Fibroblast of lung (primary cell): ENCODE measurements at regions not wholly inside any gene's neighbourhood (a gene's known extent, or its start where the extent isn't known, plus 50 kb on each side); places are given as distances from the start of the nearest gene placed in this dataset.

Experiments
- DNase-seq, 2 donors: peaks; one replicate each; pipeline versions ENCODE4 v3.0.0 to v3.0.0-alpha.2; 2010; ENCODE audit warnings: low read depth in 2 of 2
- H2AFZ ChIP-seq: 2 replicates; pipeline ENCODE4 v1.5.1; 2012; ENCODE audit warnings: low read length, control low read depth, inconsistent platforms
- H3K27ac ChIP-seq: 2 replicates; pipeline ENCODE4 v1.5.1; 2011; ENCODE audit warnings: low read length, control low read depth; ENCODE audit not compliant: insufficient read depth
- H3K27me3 ChIP-seq: 2 replicates; pipeline ENCODE4 v1.5.1; 2011; ENCODE audit warnings: mild to moderate bottlenecking, low read length; ENCODE audit not compliant: control insufficient read depth, insufficient read depth
- H3K36me3 ChIP-seq: 2 replicates; pipeline ENCODE4 v1.5.1; 2011; ENCODE audit warnings: low read length; ENCODE audit not compliant: control insufficient read depth, insufficient read depth
- H3K4me1 ChIP-seq: 2 replicates; pipeline ENCODE4 v1.5.1; 2011; ENCODE audit warnings: low read length; ENCODE audit not compliant: control insufficient read depth, insufficient read depth; ENCODE audit errors: extremely low read depth
- H3K4me2 ChIP-seq: 2 replicates; pipeline ENCODE4 v1.5.1; 2011; ENCODE audit warnings: low read length, control low read depth; ENCODE audit not compliant: insufficient read depth; ENCODE audit errors: extremely low read depth
- H3K4me3 ChIP-seq, 4 experiments: fragments of 200-600 bp in 1 of 4; sonication (generic) in 1 of 4; replicated peaks in 1 of 4; 2 replicates each; pipeline ENCODE4 v1.5.1; 2011 to 2016; ENCODE audit warnings: low read length in 4 of 4, low read depth in 3 of 4, mild to moderate bottlenecking in 3 of 4, control low read depth in 2 of 4, inconsistent platforms in 1 of 4, mixed read lengths in 1 of 4; ENCODE audit not compliant: insufficient read depth in 1 of 4; ENCODE audit errors: control extremely low read depth in 1 of 4
- H3K79me2 ChIP-seq: 2 replicates; pipeline ENCODE4 v1.5.1; 2012; ENCODE audit warnings: mild to moderate bottlenecking, low read length, inconsistent platforms; ENCODE audit not compliant: control insufficient read depth, insufficient read depth
- H3K9ac ChIP-seq: 2 replicates; pipeline ENCODE4 v1.5.1; 2011; ENCODE audit warnings: mild to moderate bottlenecking, low read length, control low read depth; ENCODE audit not compliant: insufficient read depth
- H3K9me3 ChIP-seq: 2 replicates; pipeline ENCODE4 v1.5.1; 2012; ENCODE audit warnings: low read depth, low read length; ENCODE audit not compliant: control insufficient read depth, insufficient read depth
- H4K20me1 ChIP-seq: 2 replicates; pipeline ENCODE4 v1.5.1; 2011; ENCODE audit warnings: low read length; ENCODE audit not compliant: control insufficient read depth, insufficient read depth; ENCODE audit errors: extremely low read depth
- EZH2 ChIP-seq: IDR thresholded peaks from 2 replicates; pipeline ENCODE4 v1.5.1; 2012; ENCODE audit warnings: low read length, control low read depth, mild to moderate bottlenecking; ENCODE audit errors: missing control alignments
- TF ChIP-seq, protein P1 (sequence below), 2 donors: IDR thresholded peaks in 1 of 2; conservative IDR thresholded peaks in 1 of 2; 1 replicate in 1 of 2; 2 replicates in 1 of 2; pipeline ENCODE4 v1.5.1; 2011 to 2012; ENCODE audit warnings: low read length in 2 of 2, control low read depth in 1 of 2, inconsistent platforms in 1 of 2, low read depth in 1 of 2, mild to moderate bottlenecking in 1 of 2

GRCh38 chr6:125550892-125551291 lies 198.5 kb upstream of the HEY2 start:
- no peak overlapping the region for H2AFZ ChIP-seq
- no peak for DNase-seq

GRCh38 chr6:125552819-125553218 lies 196.6 kb upstream of the HEY2 start:
- no peaks in the 10 kb centered on the region for H3K27me3 ChIP-seq
- H3K9me3 ChIP-seq, result no peaks in the 10 kb centered on the region
- no peak for DNase-seq
- H3K79me2 ChIP-seq, result no peaks in the 10 kb centered on the region
- no peaks in the 10 kb centered on the region for H4K20me1 ChIP-seq
- TF ChIP-seq EZH2, result no peak
- TF ChIP-seq, protein P1, sequence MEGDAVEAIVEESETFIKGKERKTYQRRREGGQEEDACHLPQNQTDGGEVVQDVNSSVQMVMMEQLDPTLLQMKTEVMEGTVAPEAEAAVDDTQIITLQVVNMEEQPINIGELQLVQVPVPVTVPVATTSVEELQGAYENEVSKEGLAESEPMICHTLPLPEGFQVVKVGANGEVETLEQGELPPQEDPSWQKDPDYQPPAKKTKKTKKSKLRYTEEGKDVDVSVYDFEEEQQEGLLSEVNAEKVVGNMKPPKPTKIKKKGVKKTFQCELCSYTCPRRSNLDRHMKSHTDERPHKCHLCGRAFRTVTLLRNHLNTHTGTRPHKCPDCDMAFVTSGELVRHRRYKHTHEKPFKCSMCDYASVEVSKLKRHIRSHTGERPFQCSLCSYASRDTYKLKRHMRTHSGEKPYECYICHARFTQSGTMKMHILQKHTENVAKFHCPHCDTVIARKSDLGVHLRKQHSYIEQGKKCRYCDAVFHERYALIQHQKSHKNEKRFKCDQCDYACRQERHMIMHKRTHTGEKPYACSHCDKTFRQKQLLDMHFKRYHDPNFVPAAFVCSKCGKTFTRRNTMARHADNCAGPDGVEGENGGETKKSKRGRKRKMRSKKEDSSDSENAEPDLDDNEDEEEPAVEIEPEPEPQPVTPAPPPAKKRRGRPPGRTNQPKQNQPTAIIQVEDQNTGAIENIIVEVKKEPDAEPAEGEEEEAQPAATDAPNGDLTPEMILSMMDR (conservative IDR thresholded peaks at IDR 0.05 in 1 of 2, IDR thresholded peaks at IDR 0.05 in 1 of 2; ENCODE audit: low read depth in 1 of 2, low read length in 2 of 2), result no peak
- no peak overlapping the region for H3K27ac ChIP-seq
- no peak overlapping the region for H3K4me2 ChIP-seq
- H3K36me3 ChIP-seq, result no peaks in the 10 kb centered on the region
- H3K4me1 ChIP-seq, result no peaks in the 10 kb centered on the region
- no peak overlapping the region for H2AFZ ChIP-seq
- no peak overlapping the region for H3K9ac ChIP-seq
- H3K4me3 ChIP-seq, result no peak overlapping the region

More at GRCh38 chr6:125550892-125551291, 198.5 kb upstream of the HEY2 start:
- H3K36me3 ChIP-seq, result no peaks in the 10 kb centered on the region
- H3K4me2 ChIP-seq, result no peak overlapping the region
- no peak for TF ChIP-seq EZH2
- TF ChIP-seq, protein P1 (conservative IDR thresholded peaks at IDR 0.05 in 1 of 2, IDR thresholded peaks at IDR 0.05 in 1 of 2; ENCODE audit: low read depth in 1 of 2, low read length in 2 of 2), result no peak
- no peaks in the 10 kb centered on the region for H3K27me3 ChIP-seq
- no peak overlapping the region for H3K27ac ChIP-seq
- no peaks in the 10 kb centered on the region for H4K20me1 ChIP-seq
- H3K79me2 ChIP-seq, result no peaks in the 10 kb centered on the region
- no peaks in the 10 kb centered on the region for H3K4me1 ChIP-seq
- no peak overlapping the region for H3K9ac ChIP-seq
- no peaks in the 10 kb centered on the region for H3K9me3 ChIP-seq
- H3K4me3 ChIP-seq, result no peak overlapping the region

GRCh38 chr6:125554456-125554855 lies 195.0 kb upstream of the HEY2 start:
- H3K4me1 ChIP-seq, result no peaks in the 10 kb centered on the region
- H3K9me3 ChIP-seq, result no peaks in the 10 kb centered on the region
- no peak overlapping the region for H3K4me3 ChIP-seq
- H3K79me2 ChIP-seq, result no peaks in the 10 kb centered on the region
- no peak for TF ChIP-seq EZH2
- TF ChIP-seq, protein P1 (conservative IDR thresholded peaks at IDR 0.05 in 1 of 2, IDR thresholded peaks at IDR 0.05 in 1 of 2; ENCODE audit: low read depth in 1 of 2, low read length in 2 of 2), result no peak
- no peak for DNase-seq
- H4K20me1 ChIP-seq, result no peaks in the 10 kb centered on the region
- H3K4me2 ChIP-seq, result no peak overlapping the region
- no peak overlapping the region for H2AFZ ChIP-seq
- no peaks in the 10 kb centered on the region for H3K36me3 ChIP-seq
- no peak overlapping the region for H3K9ac ChIP-seq
- H3K27ac ChIP-seq, result no peak overlapping the region
- no peaks in the 10 kb centered on the region for H3K27me3 ChIP-seq
